Loucy (cell line): ENCODE measurements at regions not wholly inside any gene's neighbourhood (a gene's known extent, or its start where the extent isn't known, plus 50 kb on each side); places are given as distances from the start of the nearest gene placed in this dataset.

Experiments used
- EZH2phosphoT487 ChIP-seq: fragments of 200-600 bp; IDR thresholded peaks from 2 replicates; pipeline ENCODE4 v1.6.1; 2018; ENCODE audit warnings: antibody characterized with exemption, mild to moderate bottlenecking, moderate library complexity, borderline replicate concordance
- TF ChIP-seq, protein P1 (sequence below): fragments of 200-600 bp; sonication (generic); conservative IDR thresholded peaks from 2 replicates; pipeline ENCODE4 v1.5.1; 2014; ENCODE audit warnings: mild to moderate bottlenecking, antibody characterized with exemption, low read length

- TF ChIP-seq EZH2phosphoT487, result no peak
- TF ChIP-seq, protein P1, sequence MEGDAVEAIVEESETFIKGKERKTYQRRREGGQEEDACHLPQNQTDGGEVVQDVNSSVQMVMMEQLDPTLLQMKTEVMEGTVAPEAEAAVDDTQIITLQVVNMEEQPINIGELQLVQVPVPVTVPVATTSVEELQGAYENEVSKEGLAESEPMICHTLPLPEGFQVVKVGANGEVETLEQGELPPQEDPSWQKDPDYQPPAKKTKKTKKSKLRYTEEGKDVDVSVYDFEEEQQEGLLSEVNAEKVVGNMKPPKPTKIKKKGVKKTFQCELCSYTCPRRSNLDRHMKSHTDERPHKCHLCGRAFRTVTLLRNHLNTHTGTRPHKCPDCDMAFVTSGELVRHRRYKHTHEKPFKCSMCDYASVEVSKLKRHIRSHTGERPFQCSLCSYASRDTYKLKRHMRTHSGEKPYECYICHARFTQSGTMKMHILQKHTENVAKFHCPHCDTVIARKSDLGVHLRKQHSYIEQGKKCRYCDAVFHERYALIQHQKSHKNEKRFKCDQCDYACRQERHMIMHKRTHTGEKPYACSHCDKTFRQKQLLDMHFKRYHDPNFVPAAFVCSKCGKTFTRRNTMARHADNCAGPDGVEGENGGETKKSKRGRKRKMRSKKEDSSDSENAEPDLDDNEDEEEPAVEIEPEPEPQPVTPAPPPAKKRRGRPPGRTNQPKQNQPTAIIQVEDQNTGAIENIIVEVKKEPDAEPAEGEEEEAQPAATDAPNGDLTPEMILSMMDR, result no peak
These were observed 1407.7 kb downstream of the LRFN5 start for GRCh38 chr14:43014338-43014737.
